GM23338 (cell line): ENCODE measurements at regions not wholly inside any gene's neighbourhood (a gene's known extent, or its start where the extent isn't known, plus 50 kb on each side); places are given as distances from the start of the nearest gene placed in this dataset.

ENCODE experiments used
- ATAC-seq: fragments of 200-7000 bp; cut with Tn5 transposase; 3 replicates; pipeline ENCODE4 v1.9.1; 2020
- DNase-seq: peaks from one replicate; pipeline ENCODE4 v3.0.0-alpha.2; 2015; ENCODE audit warnings: low spot score
- H2AFZ ChIP-seq: fragments of 200-600 bp; sonication (generic); 2 replicates; pipeline ENCODE4 v1.8.0; 2016; ENCODE audit warnings: antibody characterized with exemption, mild to moderate bottlenecking, moderate library complexity
- H3F3A ChIP-seq: fragments of 200-600 bp; sonication (generic); replicated peaks from 2 replicates; pipeline ENCODE4 v1.8.0; 2017; ENCODE audit warnings: antibody characterized with exemption, mixed run types, low read depth
- H3K27ac ChIP-seq: fragments of 200-600 bp; sonication (generic); 2 replicates; pipeline ENCODE4 v1.6.1; 2016; ENCODE audit warnings: low read depth
- H3K27me3 ChIP-seq: fragments of 200-600 bp; sonication (generic); 2 replicates; pipeline ENCODE4 v1.8.0; 2016; ENCODE audit warnings: mild to moderate bottlenecking, mixed run types, moderate library complexity; ENCODE audit not compliant: insufficient read depth
- H3K36me3 ChIP-seq: fragments of 200-600 bp; sonication (generic); 2 replicates; pipeline ENCODE4 v1.8.0; 2016; ENCODE audit warnings: mild to moderate bottlenecking; ENCODE audit not compliant: insufficient read depth
- H3K4me1 ChIP-seq: fragments of 200-600 bp; sonication (generic); 2 replicates; pipeline ENCODE4 v1.8.0; 2016; ENCODE audit warnings: mild to moderate bottlenecking, moderate library complexity; ENCODE audit not compliant: insufficient read depth
- H3K4me2 ChIP-seq: fragments of 200-600 bp; sonication (generic); 2 replicates; pipeline ENCODE4 v1.7.1; 2017; ENCODE audit warnings: mixed run types
- H3K4me3 ChIP-seq: fragments of 200-600 bp; sonication (generic); 2 replicates; pipeline ENCODE4 v1.6.1; 2016; ENCODE audit warnings: mixed run types
- H3K79me2 ChIP-seq: fragments of 200-600 bp; sonication (generic); replicated peaks from 2 replicates; pipeline ENCODE4 v1.8.0; 2017; ENCODE audit warnings: mild to moderate bottlenecking; ENCODE audit not compliant: insufficient read depth
- H3K9me2 ChIP-seq: fragments of 200-600 bp; sonication (generic); 2 replicates; pipeline ENCODE4 v1.8.0; 2017; ENCODE audit not compliant: insufficient read depth
- H4K20me1 ChIP-seq: fragments of 200-600 bp; sonication (generic); replicated peaks from 2 replicates; pipeline ENCODE4 v1.8.0; 2017; ENCODE audit warnings: mild to moderate bottlenecking; ENCODE audit not compliant: insufficient read depth
- H3K27ac Mint-ChIP-seq: 2 replicates; pipeline ENCODE4 v1.8.0; 2020; ENCODE audit warnings: inconsistent platforms, mild to moderate bottlenecking, moderate library complexity, mixed read lengths
- H3K27me3 Mint-ChIP-seq: 3 replicates; pipeline ENCODE4 v1.8.0; 2022; ENCODE audit warnings: low read depth, mild to moderate bottlenecking, moderate library complexity, mixed read lengths, inconsistent platforms; ENCODE audit not compliant: insufficient read depth, poor library complexity
- H3K36me3 Mint-ChIP-seq: 3 replicates; pipeline ENCODE4 v1.8.0; 2021; ENCODE audit warnings: low read depth, mild to moderate bottlenecking, inconsistent platforms, moderate library complexity, mixed read lengths
- H3K4me1 Mint-ChIP-seq: 3 replicates; pipeline ENCODE4 v1.8.0; 2020; ENCODE audit warnings: mild to moderate bottlenecking, inconsistent platforms, mixed read lengths
- H3K4me3 Mint-ChIP-seq: 3 replicates; pipeline ENCODE4 v1.8.0; 2021; ENCODE audit warnings: moderate library complexity, mild to moderate bottlenecking, inconsistent platforms, mixed read lengths
- H3K9me3 Mint-ChIP-seq: 3 replicates; pipeline ENCODE4 v1.8.0; 2020; ENCODE audit warnings: moderate library complexity, mild to moderate bottlenecking, inconsistent platforms, mixed read lengths
- CREB1 ChIP-seq: fragments of 250-450 bp; sonication (Bioruptor Pico); IDR thresholded peaks from 2 replicates; pipeline ENCODE4 v1.5.0; 2020; ENCODE audit warnings: low read depth, mild to moderate bottlenecking, moderate library complexity
- EZH2 ChIP-seq: fragments of 200-600 bp; sonication (generic); IDR thresholded peaks from one replicate; pipeline ENCODE4 v1.8.0; 2017; ENCODE audit warnings: antibody characterized with exemption, mild to moderate bottlenecking, low read depth; ENCODE audit not compliant: unreplicated experiment
- EZH2phosphoT487 ChIP-seq: fragments of 200-600 bp; sonication (generic); IDR thresholded peaks from one replicate; pipeline ENCODE4 v1.8.1; 2018; ENCODE audit warnings: antibody characterized with exemption; ENCODE audit not compliant: unreplicated experiment
- JUNB ChIP-seq: IDR thresholded peaks from one replicate; pipeline ENCODE4 v1.6.1; 2016; ENCODE audit warnings: antibody characterized with exemption; ENCODE audit not compliant: unreplicated experiment
- NANOG ChIP-seq: IDR thresholded peaks from 2 replicates; pipeline ENCODE4 v1.6.1; 2016; ENCODE audit warnings: antibody characterized with exemption, borderline replicate concordance
- POLR2AphosphoS5 ChIP-seq: IDR thresholded peaks from 2 replicates; pipeline ENCODE4 v1.6.1; 2016; ENCODE audit warnings: antibody characterized with exemption, low read depth
- STAT1 ChIP-seq: IDR thresholded peaks from one replicate; pipeline ENCODE4 v1.6.1; 2016; ENCODE audit warnings: antibody characterized with exemption; ENCODE audit not compliant: unreplicated experiment
- ZNF114 ChIP-seq: fragments of 250-450 bp; sonication (Bioruptor Pico); IDR thresholded peaks from 2 replicates; pipeline ENCODE4 v1.5.0; 2020; ENCODE audit warnings: mild to moderate bottlenecking, moderate library complexity
- ZNF331 ChIP-seq: fragments of 250-450 bp; sonication (Bioruptor Pico); IDR thresholded peaks from 2 replicates; pipeline ENCODE4 v1.5.0; 2020; ENCODE audit warnings: low read depth, mild to moderate bottlenecking, moderate library complexity
- TF ChIP-seq, protein P1 (sequence below), 2 experiments: fragments of 200-600 bp in 1 of 2; sonication (generic) in 1 of 2; conservative IDR thresholded peaks; 2 replicates each; pipeline versions ENCODE4 v1.5.1 to v1.6.1; 2016 to 2017; ENCODE audit warnings: antibody characterized with exemption in 2 of 2, low read depth in 2 of 2, mild to moderate bottlenecking in 2 of 2, moderate library complexity in 1 of 2
- TF ChIP-seq, protein P2 (sequence below): IDR thresholded peaks from one replicate; pipeline ENCODE4 v1.6.1; 2018; ENCODE audit warnings: antibody characterized with exemption; ENCODE audit not compliant: unreplicated experiment
- TF ChIP-seq, protein P3 (sequence below): IDR thresholded peaks from 2 replicates; pipeline ENCODE4 v1.6.1; 2016; ENCODE audit warnings: antibody characterized with exemption

DNA sequence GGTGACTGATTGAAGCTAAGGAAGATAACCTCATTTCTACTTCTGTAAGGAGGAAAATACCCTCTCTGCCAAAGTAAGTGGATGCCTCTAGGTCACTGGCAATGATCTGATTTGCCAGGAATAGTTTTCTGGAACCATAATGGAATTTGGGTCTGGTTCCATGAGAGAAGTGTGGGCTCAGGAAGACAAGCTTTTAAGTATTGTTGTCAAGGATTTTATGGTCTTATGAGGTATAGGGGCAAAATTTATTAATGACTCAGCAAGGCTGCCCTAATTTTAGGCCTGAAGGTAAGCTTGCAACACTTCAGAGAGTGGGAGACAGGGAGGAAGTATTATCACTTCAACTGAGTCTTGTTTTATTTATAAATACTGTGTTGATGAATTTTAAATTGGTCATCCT lies 322.6 kb upstream of the ACTBL2 start:
- H4K20me1 ChIP-seq, result no peaks in the 10 kb centered on the region
- no peak overlapping the region for H3K4me3 ChIP-seq
- Mint-ChIP-seq H3K27ac (no peak overlapping the region), H3K36me3 (no peaks in the 10 kb centered on the region), H3K27me3 (no peaks in the 10 kb centered on the region), H3K9me3 (no peaks in the 10 kb centered on the region), H3K4me1 (peaks cover 5% of the 10 kb centered on the region; the same call in 2 of the 3 replicates), H3K4me3 (no peak overlapping the region)
- DNase-seq (no peak), ATAC-seq (no peak)
- no peak overlapping the region for H3K4me2 ChIP-seq
- H3K79me2 ChIP-seq, result no peaks in the 10 kb centered on the region
- H3K27ac ChIP-seq, result no peak overlapping the region
- H3F3A ChIP-seq, result no peaks in the 10 kb centered on the region
- H3K27me3 ChIP-seq, result no peaks in the 10 kb centered on the region
- no peaks in the 10 kb centered on the region for H3K4me1 ChIP-seq
- no peak for TF ChIP-seq JUNB
- no peak for TF ChIP-seq STAT1
- TF ChIP-seq, protein P1, sequence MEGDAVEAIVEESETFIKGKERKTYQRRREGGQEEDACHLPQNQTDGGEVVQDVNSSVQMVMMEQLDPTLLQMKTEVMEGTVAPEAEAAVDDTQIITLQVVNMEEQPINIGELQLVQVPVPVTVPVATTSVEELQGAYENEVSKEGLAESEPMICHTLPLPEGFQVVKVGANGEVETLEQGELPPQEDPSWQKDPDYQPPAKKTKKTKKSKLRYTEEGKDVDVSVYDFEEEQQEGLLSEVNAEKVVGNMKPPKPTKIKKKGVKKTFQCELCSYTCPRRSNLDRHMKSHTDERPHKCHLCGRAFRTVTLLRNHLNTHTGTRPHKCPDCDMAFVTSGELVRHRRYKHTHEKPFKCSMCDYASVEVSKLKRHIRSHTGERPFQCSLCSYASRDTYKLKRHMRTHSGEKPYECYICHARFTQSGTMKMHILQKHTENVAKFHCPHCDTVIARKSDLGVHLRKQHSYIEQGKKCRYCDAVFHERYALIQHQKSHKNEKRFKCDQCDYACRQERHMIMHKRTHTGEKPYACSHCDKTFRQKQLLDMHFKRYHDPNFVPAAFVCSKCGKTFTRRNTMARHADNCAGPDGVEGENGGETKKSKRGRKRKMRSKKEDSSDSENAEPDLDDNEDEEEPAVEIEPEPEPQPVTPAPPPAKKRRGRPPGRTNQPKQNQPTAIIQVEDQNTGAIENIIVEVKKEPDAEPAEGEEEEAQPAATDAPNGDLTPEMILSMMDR (conservative IDR thresholded peaks at IDR 0.05; ENCODE audit: low read depth in 2 of 2), result no peak
- TF ChIP-seq ZNF331 (CRISPR knock-in tag), result no peak
- no peak for TF ChIP-seq ZNF114 (CRISPR knock-in tag)
- TF ChIP-seq POLR2AphosphoS5, result no peak
- no peak for TF ChIP-seq EZH2phosphoT487
- TF ChIP-seq EZH2, result no peak
- no peak for TF ChIP-seq CREB1 (CRISPR knock-in tag)
- no peak for TF ChIP-seq NANOG
- TF ChIP-seq, protein P2, sequence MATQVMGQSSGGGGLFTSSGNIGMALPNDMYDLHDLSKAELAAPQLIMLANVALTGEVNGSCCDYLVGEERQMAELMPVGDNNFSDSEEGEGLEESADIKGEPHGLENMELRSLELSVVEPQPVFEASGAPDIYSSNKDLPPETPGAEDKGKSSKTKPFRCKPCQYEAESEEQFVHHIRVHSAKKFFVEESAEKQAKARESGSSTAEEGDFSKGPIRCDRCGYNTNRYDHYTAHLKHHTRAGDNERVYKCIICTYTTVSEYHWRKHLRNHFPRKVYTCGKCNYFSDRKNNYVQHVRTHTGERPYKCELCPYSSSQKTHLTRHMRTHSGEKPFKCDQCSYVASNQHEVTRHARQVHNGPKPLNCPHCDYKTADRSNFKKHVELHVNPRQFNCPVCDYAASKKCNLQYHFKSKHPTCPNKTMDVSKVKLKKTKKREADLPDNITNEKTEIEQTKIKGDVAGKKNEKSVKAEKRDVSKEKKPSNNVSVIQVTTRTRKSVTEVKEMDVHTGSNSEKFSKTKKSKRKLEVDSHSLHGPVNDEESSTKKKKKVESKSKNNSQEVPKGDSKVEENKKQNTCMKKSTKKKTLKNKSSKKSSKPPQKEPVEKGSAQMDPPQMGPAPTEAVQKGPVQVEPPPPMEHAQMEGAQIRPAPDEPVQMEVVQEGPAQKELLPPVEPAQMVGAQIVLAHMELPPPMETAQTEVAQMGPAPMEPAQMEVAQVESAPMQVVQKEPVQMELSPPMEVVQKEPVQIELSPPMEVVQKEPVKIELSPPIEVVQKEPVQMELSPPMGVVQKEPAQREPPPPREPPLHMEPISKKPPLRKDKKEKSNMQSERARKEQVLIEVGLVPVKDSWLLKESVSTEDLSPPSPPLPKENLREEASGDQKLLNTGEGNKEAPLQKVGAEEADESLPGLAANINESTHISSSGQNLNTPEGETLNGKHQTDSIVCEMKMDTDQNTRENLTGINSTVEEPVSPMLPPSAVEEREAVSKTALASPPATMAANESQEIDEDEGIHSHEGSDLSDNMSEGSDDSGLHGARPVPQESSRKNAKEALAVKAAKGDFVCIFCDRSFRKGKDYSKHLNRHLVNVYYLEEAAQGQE, result no peak
- TF ChIP-seq, protein P3, sequence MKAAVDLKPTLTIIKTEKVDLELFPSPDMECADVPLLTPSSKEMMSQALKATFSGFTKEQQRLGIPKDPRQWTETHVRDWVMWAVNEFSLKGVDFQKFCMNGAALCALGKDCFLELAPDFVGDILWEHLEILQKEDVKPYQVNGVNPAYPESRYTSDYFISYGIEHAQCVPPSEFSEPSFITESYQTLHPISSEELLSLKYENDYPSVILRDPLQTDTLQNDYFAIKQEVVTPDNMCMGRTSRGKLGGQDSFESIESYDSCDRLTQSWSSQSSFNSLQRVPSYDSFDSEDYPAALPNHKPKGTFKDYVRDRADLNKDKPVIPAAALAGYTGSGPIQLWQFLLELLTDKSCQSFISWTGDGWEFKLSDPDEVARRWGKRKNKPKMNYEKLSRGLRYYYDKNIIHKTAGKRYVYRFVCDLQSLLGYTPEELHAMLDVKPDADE, result no peak
- H2AFZ ChIP-seq, result no peak overlapping the region
- H3K9me2 ChIP-seq, result no peaks in the 10 kb centered on the region
- no peaks in the 10 kb centered on the region for H3K36me3 ChIP-seq
